Smooth muscle cell of the brain vasculature (primary cell): ENCODE measurements at regions not wholly inside any gene's neighbourhood (a gene's known extent, or its start where the extent isn't known, plus 50 kb on each side); places are given as distances from the start of the nearest gene placed in this dataset.

Experiments used
- DNase-seq: peaks from one replicate; pipeline ENCODE4 v3.0.0-alpha.2; 2012; ENCODE audit warnings: low read depth, low spot score

GRCh38 chr11:70486731-70487130 is 88.4 kb downstream of the CTTN start:
- DNase-seq = no peak

DNA sequence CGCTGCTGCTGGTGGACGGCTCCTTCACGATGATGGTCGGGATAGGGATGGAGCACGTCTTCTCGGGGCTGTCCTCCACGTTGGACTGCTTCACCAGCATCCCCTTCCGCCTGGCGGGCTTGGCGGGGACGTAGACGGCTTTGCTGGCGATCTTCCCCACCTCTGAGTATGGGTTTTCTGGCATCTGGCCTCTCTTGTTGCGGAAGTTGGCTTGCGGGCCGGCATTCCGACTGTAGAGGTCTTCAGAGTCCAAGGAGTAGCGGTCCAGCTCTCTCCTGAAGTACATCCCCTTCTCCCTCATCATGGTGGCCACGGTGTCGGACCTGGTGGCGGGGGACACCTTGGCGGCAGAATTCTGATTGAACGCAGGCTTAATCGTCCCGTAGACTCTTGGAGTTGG is 88.8 kb downstream of the CTTN start:
- no peak for DNase-seq

GRCh38 chr11:70487756-70488155 is 89.4 kb downstream of the CTTN start:
- DNase-seq = no peak

- no peak for DNase-seq
Measured at GRCh38 chr11:70488171-70488703, 89.9 kb downstream of the CTTN start.

GRCh38 chr11:70489276-70489675 is 90.9 kb downstream of the CTTN start:
- no peak for DNase-seq

DNA sequence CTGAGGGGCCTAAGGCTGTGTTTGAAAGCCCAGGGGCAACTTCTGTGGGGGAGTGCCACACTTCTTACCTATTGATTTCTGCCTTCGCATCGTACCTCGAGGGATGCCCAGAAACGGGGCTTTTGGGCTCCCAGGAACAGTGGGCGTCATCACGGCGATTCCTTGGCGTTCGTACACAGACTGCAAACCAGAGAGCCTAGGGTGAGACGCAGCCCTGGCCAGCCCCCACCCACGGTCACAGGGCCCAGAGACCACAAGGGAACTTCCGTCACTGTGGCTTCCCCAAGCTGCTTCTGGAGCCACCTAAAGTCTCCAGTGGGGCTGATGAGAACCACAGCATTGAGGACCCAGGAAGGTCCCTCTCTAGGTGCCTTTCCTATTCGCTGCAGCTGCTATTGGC is 91.9 kb downstream of the CTTN start:
- no peak for DNase-seq

DNA sequence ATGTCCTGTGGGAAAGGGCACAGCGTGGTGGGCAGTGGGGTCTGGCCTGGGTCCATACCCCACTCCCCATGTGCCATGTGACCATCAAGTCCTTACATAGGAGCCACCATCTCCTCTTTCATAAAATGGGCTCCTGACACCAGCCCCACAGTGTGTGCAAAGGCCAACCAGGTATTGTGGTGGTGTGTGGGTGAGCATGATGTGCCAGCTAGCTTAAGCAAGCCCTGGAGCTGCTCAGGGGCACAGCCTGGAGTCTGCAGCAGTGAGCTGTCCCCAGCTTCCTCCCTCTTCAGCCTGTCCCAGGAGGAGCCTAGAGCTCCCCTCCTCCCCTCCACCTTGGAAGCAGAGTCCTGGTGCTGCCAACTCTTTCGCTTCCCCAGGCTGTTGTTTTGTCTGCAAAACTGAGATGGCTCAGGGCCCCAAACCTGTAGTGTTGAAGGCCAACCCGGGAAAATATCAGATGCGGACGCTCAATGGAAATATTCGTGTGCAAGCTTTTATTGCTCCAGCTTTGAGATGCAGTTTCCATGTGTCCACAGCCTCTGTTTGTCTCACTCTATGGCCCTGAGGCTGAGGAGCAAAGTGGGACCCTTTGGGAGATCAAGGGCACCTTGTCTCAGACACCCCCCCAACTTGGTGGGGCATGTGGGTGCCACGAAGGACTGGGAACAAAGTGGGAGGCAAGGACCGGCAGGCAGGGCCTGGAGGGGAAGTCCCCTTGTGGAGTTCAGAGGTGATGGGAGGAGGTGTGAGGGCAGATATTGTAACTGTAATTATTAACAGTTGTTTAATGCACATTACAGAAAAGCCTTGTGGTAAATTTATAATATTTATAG is 92.6 kb downstream of the CTTN start:
- no peak for DNase-seq

GRCh38 chr11:70491696-70492472 is 93.6 kb downstream of the CTTN start:
- DNase-seq = no peak

- DNase-seq = no peak
Measured at GRCh38 chr11:70493089-70493474, 94.8 kb downstream of the CTTN start.

- no peak for DNase-seq
Measured at GRCh38 chr11:70493891-70494290, 95.6 kb downstream of the CTTN start.

DNA sequence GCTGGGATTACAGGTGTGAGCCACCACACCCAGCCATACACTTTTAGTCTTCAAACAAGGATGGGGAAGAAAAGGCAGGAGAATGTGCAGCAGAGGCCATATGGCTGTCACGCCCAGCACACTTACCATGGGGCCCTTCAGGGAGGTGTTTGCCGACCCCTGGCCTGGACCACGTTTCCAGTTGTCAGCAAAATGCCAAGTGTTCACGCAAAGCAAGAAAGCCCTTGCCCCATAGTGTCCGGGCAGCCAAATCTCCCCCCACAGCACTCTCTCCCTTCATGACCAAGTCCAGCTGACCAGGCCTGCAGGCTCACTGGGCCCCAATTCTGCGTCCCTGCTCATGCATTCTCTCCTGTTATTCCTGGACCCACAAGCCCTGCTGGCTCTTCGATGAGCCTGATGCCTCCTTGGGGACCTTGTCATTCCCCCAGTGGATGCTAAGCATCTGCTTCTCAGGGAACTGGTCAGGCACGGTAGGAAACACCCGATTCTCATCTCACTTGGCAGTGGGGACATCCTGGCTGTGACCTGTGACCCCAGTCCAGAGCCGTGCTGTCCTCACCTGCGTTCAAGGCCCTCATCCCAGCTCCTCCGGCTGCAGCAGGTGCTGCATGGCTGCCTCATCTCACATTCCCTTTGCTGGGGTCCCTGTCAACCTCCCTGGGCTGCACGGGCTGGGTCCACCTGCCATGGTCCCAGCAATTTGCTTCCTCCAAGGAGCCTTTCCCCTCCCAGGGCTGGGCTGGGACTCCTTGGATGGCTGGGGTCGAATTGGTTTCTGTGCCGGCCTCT is 96.4 kb downstream of the CTTN start:
- no peak for DNase-seq

DNA sequence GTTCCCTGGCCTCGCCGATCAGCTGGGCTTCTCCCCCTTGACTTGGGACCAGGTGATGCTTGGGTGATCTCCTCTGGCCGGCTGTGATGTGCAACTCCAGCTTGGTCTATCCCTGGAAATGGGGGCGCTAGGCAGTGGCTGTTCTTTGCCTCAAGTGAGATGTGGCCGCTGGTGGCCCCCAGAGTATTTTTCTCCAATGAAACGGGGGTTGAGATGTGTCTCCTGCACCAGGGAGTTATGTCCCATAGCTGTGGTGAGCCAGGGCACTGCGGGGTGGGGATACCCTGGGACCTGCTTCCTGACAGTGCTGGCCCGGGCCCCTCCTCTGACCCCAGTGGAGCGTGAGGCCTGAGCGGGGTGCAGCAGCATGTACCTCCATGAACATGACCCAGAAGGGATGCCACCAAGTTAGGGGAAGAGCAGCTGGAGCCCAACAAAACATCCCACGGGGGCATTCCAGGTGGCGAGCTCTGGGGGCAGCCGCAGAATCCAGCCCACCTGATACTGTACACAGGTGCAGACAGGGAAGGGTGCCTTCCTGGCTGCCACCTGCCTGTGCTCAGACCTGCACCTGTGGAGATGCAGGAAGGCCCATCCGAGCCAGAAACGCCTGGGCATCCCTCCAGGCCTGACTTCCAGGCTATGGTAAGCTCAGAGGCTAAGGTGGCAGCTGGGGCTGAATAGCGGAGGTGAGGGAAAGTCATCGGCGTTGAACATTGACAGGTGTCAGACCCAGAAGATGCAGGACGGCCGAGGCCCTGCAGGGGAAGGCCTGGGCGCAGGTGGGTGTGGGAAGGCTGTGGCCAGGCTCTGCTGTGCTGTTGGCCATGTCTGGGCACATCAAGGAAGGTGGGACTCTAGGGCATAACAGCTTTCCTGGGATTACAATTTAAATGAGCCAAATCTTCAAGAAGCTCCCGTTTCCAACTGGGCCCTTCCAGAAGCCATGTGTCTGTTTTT is 97.3 kb downstream of the CTTN start:
- no peak for DNase-seq

- DNase-seq = no peak
Measured at GRCh38 chr11:70496591-70497535, 98.5 kb downstream of the CTTN start.

DNA sequence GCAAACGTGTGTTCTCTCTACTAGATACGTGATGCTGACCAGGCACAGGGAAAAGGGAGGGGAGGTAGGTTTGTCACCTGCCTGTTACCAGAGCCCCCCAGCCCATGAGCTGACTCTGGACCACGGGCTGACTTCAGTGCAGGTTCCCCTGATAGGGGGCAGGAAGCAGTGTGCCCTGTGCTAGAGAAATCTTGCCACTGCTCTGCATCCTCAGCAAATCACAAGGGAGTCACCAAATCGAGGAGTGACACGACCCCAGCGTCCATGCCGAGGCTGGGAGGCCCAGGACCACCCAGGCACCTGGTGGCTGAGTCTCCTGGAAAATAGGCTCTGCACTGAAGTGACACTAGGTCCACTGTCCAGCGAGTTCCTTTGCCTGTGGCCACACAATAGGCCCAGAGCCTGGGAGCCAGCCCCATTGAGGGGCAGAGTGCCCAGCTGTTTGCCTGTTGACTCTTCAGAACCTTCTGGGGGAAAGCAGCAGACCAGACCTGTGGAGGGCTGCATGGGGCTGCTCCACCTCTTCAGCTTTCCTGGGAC is 99.3 kb downstream of the CTTN start:
- DNase-seq = no peak

- DNase-seq = no peak
Measured at GRCh38 chr11:70498171-70498571, 99.8 kb downstream of the CTTN start.

- DNase-seq = no peak
Measured at GRCh38 chr11:70498976-70499801, 100.9 kb downstream of the CTTN start.

- no peak for DNase-seq
Measured at GRCh38 chr11:70500076-70500847, 101.9 kb downstream of the CTTN start.
